Activated CD8-positive, alpha-beta T cell treated with anti-CD3 and anti-CD28 coated beads for 36 hours (primary cell): ENCODE measurements at regions not wholly inside any gene's neighbourhood (a gene's known extent, or its start where the extent isn't known, plus 50 kb on each side); places are given as distances from the start of the nearest gene placed in this dataset.

ENCODE experiments used
- ATAC-seq: fragments of 200-7000 bp; cut with Tn5 transposase; one replicate; pipeline ENCODE4 v1.10.0; 2021; ENCODE audit warnings: mild to moderate bottlenecking, moderate library complexity
- CTCF ChIA-PET: fragments of 350-600 bp; sonication (Branson Sonifier 250); formaldehyde crosslinking; loops from one replicate; lab custom pipeline; 2021; ENCODE audit warnings: antibody characterized with exemption; lab: Charles Lee
- POLR2A ChIA-PET: fragments of 350-600 bp; sonication (Branson Sonifier 250); formaldehyde crosslinking; loops from one replicate; lab custom pipeline; 2021; ENCODE audit warnings: antibody characterized with exemption; lab: Charles Lee
- DNase-seq: peaks from one replicate; pipeline ENCODE4 v3.0.0-alpha.2; 2020
- H3K27ac Mint-ChIP-seq: one replicate; pipeline ENCODE4 v1.8.0; 2021; ENCODE audit warnings: mild to moderate bottlenecking, mixed read lengths
- H3K27me3 Mint-ChIP-seq: one replicate; pipeline ENCODE4 v1.8.0; 2021; ENCODE audit warnings: mixed read lengths
- H3K36me3 Mint-ChIP-seq: one replicate; pipeline ENCODE4 v1.8.0; 2021; ENCODE audit warnings: low read depth, mixed read lengths
- H3K4me1 Mint-ChIP-seq: one replicate; pipeline ENCODE4 v1.8.0; 2021; ENCODE audit warnings: low read depth, mixed read lengths
- H3K4me3 Mint-ChIP-seq: one replicate; pipeline ENCODE4 v1.8.0; 2021; ENCODE audit warnings: mild to moderate bottlenecking, moderate library complexity, mixed read lengths
- H3K9me3 Mint-ChIP-seq: one replicate; pipeline ENCODE4 v1.8.0; 2021; ENCODE audit warnings: mixed read lengths
- CTCF ChIP-seq: fragments of 200-600 bp; IDR thresholded peaks from one replicate; pipeline ENCODE4 v1.8.0; 2022; ENCODE audit warnings: antibody characterized with exemption, mild to moderate bottlenecking
- intact Hi-C: fragments of 100-400 bp; cut with micrococcal nuclease; formaldehyde crosslinking; loops from one replicate; pipeline ENCODE4 v1.10.0; 2022

DNA sequence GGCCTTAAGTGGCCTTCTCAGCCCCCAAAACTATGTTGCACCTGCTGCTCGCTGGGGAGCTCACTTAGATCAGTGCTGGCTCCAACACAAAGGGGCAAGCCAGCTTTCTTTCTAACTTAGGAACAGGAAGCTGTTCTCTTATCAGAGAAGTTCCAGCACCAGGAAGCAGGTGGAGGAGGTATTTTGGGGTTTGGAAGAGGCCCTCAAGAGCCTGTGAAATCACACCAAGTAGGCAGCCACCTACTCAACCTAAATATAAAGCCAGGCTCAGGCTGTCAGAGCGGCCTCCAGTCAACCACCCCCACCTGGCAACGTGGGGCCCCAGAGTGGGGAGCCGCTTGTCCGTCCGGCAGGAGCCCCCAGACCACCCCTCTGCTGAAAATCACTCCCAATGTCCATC is 152.8 kb downstream of the OLFM1 start:
- intact Hi-C loops, result no loop called here
- no peak overlapping the region for H3K4me3 Mint-ChIP-seq
- POLR2A ChIA-PET, result no interaction called here
- H3K9me3 Mint-ChIP-seq, result no peaks in the 10 kb centered on the region
- no peak overlapping the region for H3K27ac Mint-ChIP-seq
- ATAC-seq, result no peak
- no peaks in the 10 kb centered on the region for H3K4me1 Mint-ChIP-seq
- CTCF ChIA-PET, result no interaction called here
- no peak for TF ChIP-seq CTCF
- H3K36me3 Mint-ChIP-seq, result no peaks in the 10 kb centered on the region
- no peak for DNase-seq
- H3K27me3 Mint-ChIP-seq, result peaks cover 5% of the 10 kb centered on the region

GRCh38 chr9:135240871-135241311 is 153.4 kb downstream of the OLFM1 start:
- no peaks in the 10 kb centered on the region for H3K36me3 Mint-ChIP-seq
- ChIA-PET POLR2A (no interaction called here), CTCF (no interaction called here)
- no peak for DNase-seq
- H3K4me3 Mint-ChIP-seq, result no peak overlapping the region
- no peak for TF ChIP-seq CTCF
- H3K4me1 Mint-ChIP-seq, result no peaks in the 10 kb centered on the region
- ATAC-seq, result no peak
- H3K27ac Mint-ChIP-seq, result no peak overlapping the region
- H3K27me3 Mint-ChIP-seq, result peaks cover 5% of the 10 kb centered on the region
- no peaks in the 10 kb centered on the region for H3K9me3 Mint-ChIP-seq
- intact Hi-C loops, result no loop called here

DNA sequence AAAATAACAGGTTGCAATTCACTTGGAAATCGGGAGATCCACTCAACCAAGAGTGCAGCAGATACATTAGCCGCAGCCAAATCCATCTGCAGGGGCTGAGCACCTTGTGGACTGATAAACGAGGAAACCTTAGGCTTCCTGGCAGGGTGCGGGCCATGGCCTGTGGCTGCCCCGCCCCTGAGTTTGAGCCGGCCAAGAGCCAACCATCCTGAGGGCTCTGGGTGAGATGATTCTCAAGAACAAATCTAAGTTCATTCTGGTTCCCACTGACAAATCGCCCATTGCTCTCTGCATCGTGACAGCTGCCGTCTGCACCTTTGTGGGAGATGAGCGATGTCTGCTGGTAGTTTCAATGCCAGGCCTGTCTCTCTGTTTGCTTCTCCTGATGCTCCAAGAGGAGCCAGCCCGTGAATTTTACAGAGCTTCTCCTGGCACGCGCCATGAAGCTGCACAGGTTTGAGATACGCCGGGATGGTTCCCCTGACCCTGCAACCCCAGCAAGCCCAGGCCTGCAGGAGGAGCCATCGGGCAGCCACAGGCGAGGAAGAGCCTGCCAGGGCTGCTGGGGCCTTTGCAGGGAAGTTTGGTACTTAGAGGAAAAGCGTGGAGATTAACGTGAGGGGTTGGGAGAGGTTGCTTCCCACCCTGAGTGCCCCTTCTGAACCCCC is 154.0 kb downstream of the OLFM1 start:
- TF ChIP-seq CTCF, result no peak
- no peaks in the 10 kb centered on the region for H3K4me1 Mint-ChIP-seq
- H3K36me3 Mint-ChIP-seq, result no peaks in the 10 kb centered on the region
- no peaks in the 10 kb centered on the region for H3K9me3 Mint-ChIP-seq
- ATAC-seq, result no peak
- DNase-seq, result no peak
- intact Hi-C loops, result no loop called here
- H3K27ac Mint-ChIP-seq, result no peak overlapping the region
- ChIA-PET CTCF (no interaction called here), POLR2A (no interaction called here)
- H3K27me3 Mint-ChIP-seq, result peaks cover 8% of the 10 kb centered on the region
- no peak overlapping the region for H3K4me3 Mint-ChIP-seq

DNA sequence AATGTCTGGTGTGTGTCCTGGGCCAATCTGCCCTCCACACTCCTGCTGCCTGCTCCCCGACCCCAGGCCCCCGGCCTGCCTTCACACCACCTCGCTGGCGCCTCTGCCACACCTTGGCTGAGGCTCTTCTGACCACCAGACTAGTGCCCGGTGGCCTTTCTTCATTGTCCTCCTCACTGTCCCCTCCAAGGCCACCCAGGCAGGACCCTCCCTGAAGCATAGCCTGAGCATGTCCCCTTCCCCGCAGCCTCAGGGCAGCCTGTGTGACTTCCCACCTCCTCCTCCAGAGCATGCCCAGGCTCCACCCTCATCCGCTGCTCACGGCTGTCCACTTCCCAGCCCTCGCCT is 154.6 kb downstream of the OLFM1 start:
- no peak for TF ChIP-seq CTCF
- CTCF ChIA-PET, result no interaction called here
- no peaks in the 10 kb centered on the region for H3K9me3 Mint-ChIP-seq
- POLR2A ChIA-PET, result no interaction called here
- ATAC-seq, result no peak
- H3K27ac Mint-ChIP-seq, result no peak overlapping the region
- intact Hi-C loops, result no loop called here
- DNase-seq, result no peak
- H3K27me3 Mint-ChIP-seq, result peaks cover 8% of the 10 kb centered on the region
- H3K4me1 Mint-ChIP-seq, result no peaks in the 10 kb centered on the region
- no peak overlapping the region for H3K4me3 Mint-ChIP-seq
- H3K36me3 Mint-ChIP-seq, result no peaks in the 10 kb centered on the region

DNA sequence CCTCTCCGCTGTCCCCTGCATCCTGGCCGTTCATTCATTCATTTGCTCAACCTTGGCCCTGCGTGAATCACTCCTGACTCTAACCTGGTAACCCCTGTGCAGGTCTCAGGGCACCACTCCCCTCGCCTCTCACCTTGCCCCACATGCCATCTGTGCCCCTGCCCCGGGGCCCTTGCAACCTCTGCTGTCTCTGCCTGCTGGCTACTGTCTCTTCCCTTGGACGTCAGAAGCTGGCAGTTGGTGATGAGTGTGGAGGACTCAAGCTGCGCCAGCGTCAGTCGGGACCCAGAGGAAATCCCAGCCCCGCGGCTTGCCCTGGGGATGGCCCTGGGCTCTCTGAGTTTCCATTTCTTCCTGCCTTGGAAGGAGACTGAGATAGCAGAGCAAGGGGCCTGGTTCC is 154.9 kb downstream of the OLFM1 start:
- DNase-seq (no peak), ATAC-seq (no peak)
- ChIA-PET POLR2A (no interaction called here), CTCF (interaction anchor here (0.6 kb wide), 1 partner anchor 8 kb away, joined by 3 read pairs; no protein-coding TSS in a partner anchor)
- Mint-ChIP-seq H3K4me3 (no peak overlapping the region), H3K36me3 (no peaks in the 10 kb centered on the region), H3K27me3 (peaks cover 8% of the 10 kb centered on the region), H3K9me3 (no peaks in the 10 kb centered on the region), H3K27ac (no peak overlapping the region), H3K4me1 (no peaks in the 10 kb centered on the region)
- TF ChIP-seq CTCF, result no peak
- intact Hi-C loops, result no loop called here
